Transverse colon (tissue), 4 donors: ENCODE measurements at regions not wholly inside any gene's neighbourhood (a gene's known extent, or its start where the extent isn't known, plus 50 kb on each side); places are given as distances from the start of the nearest gene placed in this dataset.
"Not testable (repeated sequence)": the region's sequence is repeated elsewhere in the genome, so short reads cannot be mapped to it uniquely, and the experiment has no call there.

Source experiments
- DNase-seq: peaks from one replicate; pipeline ENCODE4 v3.0.0-alpha.2; 2019
- H3K27ac ChIP-seq, 4 donors: fragments of 200-600 bp; sonication (generic); 2 replicates each; pipeline ENCODE4 v1.5.1; 2016 to 2018; ENCODE audit warnings: inconsistent platforms in 4 of 4
- H3K27me3 ChIP-seq: fragments of 200-600 bp; sonication (generic); 2 replicates; pipeline ENCODE4 v1.5.1; 2017; ENCODE audit warnings: inconsistent platforms
- H3K36me3 ChIP-seq, 4 donors: fragments of 200-600 bp; sonication (generic); 2 replicates each; pipeline ENCODE4 v1.5.1; 2017 to 2019; ENCODE audit warnings: inconsistent platforms in 4 of 4
- H3K4me1 ChIP-seq, 4 donors: fragments of 200-600 bp; sonication (generic); 2 replicates each; pipeline ENCODE4 v1.5.1; 2017 to 2020; ENCODE audit warnings: inconsistent platforms in 4 of 4
- H3K4me3 ChIP-seq, 4 donors: fragments of 200-600 bp; sonication (generic); 1 replicate in 1 of 4; 2 replicates in 3 of 4; pipeline versions ENCODE4 v1.5.1 to v1.6.1; 2017 to 2019; ENCODE audit warnings: inconsistent platforms in 4 of 4
- H3K9me3 ChIP-seq, 2 donors: fragments of 200-600 bp; sonication (generic); 2 replicates each; pipeline ENCODE4 v1.5.1; 2017 to 2019; ENCODE audit warnings: inconsistent platforms in 2 of 2
- CTCF ChIP-seq, 5 experiments: fragments of 200-600 bp in 3 of 5; fragments of 450-650 bp in 2 of 5; sonication (generic) in 3 of 5; IDR thresholded peaks; 1 replicate in 2 of 5; 2 replicates in 3 of 5; pipeline ENCODE4 v1.5.1; 2016 to 2017; ENCODE audit warnings: antibody characterized with exemption in 5 of 5, inconsistent platforms in 3 of 5, mild to moderate bottlenecking in 2 of 5, moderate library complexity in 1 of 5
- EP300 ChIP-seq: sonication (generic); formaldehyde crosslinking; IDR thresholded peaks from one replicate; pipeline ENCODE4 v1.6.1; 2017; ENCODE audit warnings: antibody characterized with exemption, low read depth
- POLR2A ChIP-seq: fragments of 450-650 bp; IDR thresholded peaks from one replicate; pipeline ENCODE4 v1.6.1; 2016; ENCODE audit warnings: antibody characterized with exemption, mild to moderate bottlenecking, moderate library complexity
- POLR2AphosphoS5 ChIP-seq, 3 donors: sonication (generic); formaldehyde crosslinking; IDR thresholded peaks; one replicate each; pipeline ENCODE4 v1.6.1; 2016; ENCODE audit warnings: antibody characterized with exemption in 3 of 3
- WGBS, 2 donors: methylation state at CpG; one replicate each; pipeline ENCODE4 v1.1.5; 2018; ENCODE audit warnings: low coverage in 1 of 2; 5-methylcytosine and 5-hydroxymethylcytosine counted together
- in situ Hi-C, 4 donors: fragments of 200-750 bp; cut with MboI; loops; one replicate each; pipeline versions ENCODE4 v1.15.0 to v1.15.1; 2017; ENCODE audit warnings: low sequenced_read_pairs in 3 of 4, low pct_ligation_motif_present in 1 of 4, low pct_unique_long_range_greater_than_20kb in 1 of 4
- intact Hi-C: fragments of 100-400 bp; cut with DNase I; formaldehyde crosslinking; loops from one replicate; pipeline ENCODE4 v1.15.1; 2023; ENCODE audit warnings: low total_unique reads

- Histone ChIP-seq H3K27me3 (no peaks in the 10 kb centered on the region), H3K27ac (no peak overlapping the region), H3K36me3 (no peaks in the 10 kb centered on the region), H3K9me3 (no peaks in the 10 kb centered on the region), H3K4me1 (no peaks in the 10 kb centered on the region), H3K4me3 (no peak overlapping the region)
- no peak for TF ChIP-seq POLR2A
- no peak for TF ChIP-seq CTCF (IDR thresholded peaks at IDR 0.05)
- TF ChIP-seq POLR2AphosphoS5 (IDR thresholded peaks at IDR 0.05), result no peak
- no peak for TF ChIP-seq EP300
- intact Hi-C loops (no loop called here), in situ Hi-C loops (no loop called here)
- no peak for DNase-seq
- WGBS, 2 donors, result 81 to 100% methylated on average over 1 to 10 of the region's 10 CpGs
Observed at GRCh38 chr11:116044941-116045340, 540.7 kb upstream of the CADM1 start.

- intact Hi-C loops (no loop called here), in situ Hi-C loops (no loop called here)
- H3K4me3 ChIP-seq, result no peak overlapping the region
- 82% methylated on average over 4 of the region's 4 CpGs; no CpG with 5 or more reads in 1 of the 2 donors for WGBS, 2 donors
- no peak for TF ChIP-seq EP300
- TF ChIP-seq POLR2A, result no peak
- TF ChIP-seq CTCF (IDR thresholded peaks at IDR 0.05), result no peak
- no peak for TF ChIP-seq POLR2AphosphoS5 (IDR thresholded peaks at IDR 0.05)
- no peak overlapping the region for H3K27ac ChIP-seq
- no peaks in the 10 kb centered on the region for H3K27me3 ChIP-seq
- H3K9me3 ChIP-seq, result no peaks in the 10 kb centered on the region
- no peak for DNase-seq
- no peaks in the 10 kb centered on the region for H3K4me1 ChIP-seq
- no peaks in the 10 kb centered on the region for H3K36me3 ChIP-seq
Observed at GRCh38 chr11:116044520-116044919, 540.3 kb upstream of the CADM1 start.

- Histone ChIP-seq H3K9me3 (no peaks in the 10 kb centered on the region), H3K4me1 (no peaks in the 10 kb centered on the region), H3K4me3 (no peak overlapping the region), H3K27me3 (no peaks in the 10 kb centered on the region), H3K36me3 (no peaks in the 10 kb centered on the region), H3K27ac (no peak overlapping the region)
- intact Hi-C loops, result no loop called here
- DNase-seq, result no peak
- in situ Hi-C loops, result no loop called here
- TF ChIP-seq POLR2AphosphoS5 (IDR thresholded peaks at IDR 0.05) (no peak), EP300 (no peak)
- WGBS, 2 donors, result 73 to 83% methylated on average over 1 to 2 of the region's 2 CpGs
Observed at GRCh38 chr11:116043857-116044256, 539.6 kb upstream of the CADM1 start.

GRCh38 chr11:116043059-116043458, 538.8 kb upstream of the CADM1 start:
- WGBS, 2 donors, result 84 to 100% methylated on average over 3 to 6 of the region's 6 CpGs
- H3K27me3 ChIP-seq, intact Hi-C loops, H3K9me3 ChIP-seq, H3K27ac ChIP-seq, in situ Hi-C loops, DNase-seq, H3K4me1 ChIP-seq, H3K4me3 ChIP-seq, H3K36me3 ChIP-seq: not testable (repeated sequence)

GRCh38 chr11:116042146-116042545, 537.9 kb upstream of the CADM1 start:
- Histone ChIP-seq H3K9me3 (no peaks in the 10 kb centered on the region), H3K36me3 (no peaks in the 10 kb centered on the region), H3K27me3 (no peaks in the 10 kb centered on the region), H3K4me3 (no peak overlapping the region), H3K27ac (no peak overlapping the region), H3K4me1 (no peaks in the 10 kb centered on the region)
- intact Hi-C loops (no loop called here), in situ Hi-C loops (no loop called here)
- TF ChIP-seq EP300 (no peak), POLR2A (no peak), CTCF (IDR thresholded peaks at IDR 0.05) (no peak), POLR2AphosphoS5 (IDR thresholded peaks at IDR 0.05) (no peak)
- no peak for DNase-seq
- 85% methylated on average over 4 of the region's 4 CpGs; no CpG with 5 or more reads in 1 of the 2 donors for WGBS, 2 donors
